GM12878 (cell line): ENCODE measurements at regions not wholly inside any gene's neighbourhood (a gene's known extent, or its start where the extent isn't known, plus 50 kb on each side); places are given as distances from the start of the nearest gene placed in this dataset.

Experiments
- ATAC-seq: fragments of 200-7000 bp; cut with Tn5 transposase; 3 replicates; pipeline ENCODE4 v1.9.1; 2020; ENCODE audit warnings: mild to moderate bottlenecking, moderate library complexity
- BruUV-seq: library from RNA; stranded (reverse); fragments of 400-500 nt; replicated peaks from 2 replicates; lab custom pipeline; 2021; lab: Mats Ljungman, UMichigan
- CTCF ChIA-PET: fragments of 300-600 bp; sonication (Branson Sonifier 250); formaldehyde crosslinking; extraction: SDS; loops from one replicate; lab custom pipeline; 2021; ENCODE audit warnings: inconsistent platforms; lab: Yijun Ruan, JAX
- POLR2A ChIA-PET: fragments of 350-600 bp; formaldehyde crosslinking; extraction: SDS; loops from one replicate; lab custom pipeline; 2021; ENCODE audit warnings: inconsistent platforms; lab: Charles Lee
- RAD21 ChIA-PET: fragments of 300-600 bp; sonication (Branson Sonifier 250); formaldehyde crosslinking; loops from one replicate; lab custom pipeline; 2023; ENCODE audit warnings: antibody characterized with exemption; ENCODE audit not compliant: unreplicated experiment; lab: Charles Lee
- SMC1A ChIA-PET: fragments of 300-600 bp; sonication (Branson Sonifier 250); formaldehyde crosslinking; loops from one replicate; lab custom pipeline; 2023; ENCODE audit not compliant: unreplicated experiment, uncharacterized antibody; lab: Charles Lee
- DNase-seq: peaks from one replicate; pipeline ENCODE4 v3.0.0-alpha.2; 2011; ENCODE audit warnings: low read depth, low spot score
- FAIRE-seq: peaks from 3 replicates; lab custom pipeline; 2011; peaks lifted over from hg19 to GRCh38; lab: Jason Lieb, UNC
- H2AFZ ChIP-seq: 2 replicates; pipeline ENCODE4 v1.6.0; 2011; ENCODE audit warnings: low read depth, low read length, control low read depth; ENCODE audit not compliant: control insufficient read depth
- H3K27ac ChIP-seq: 2 replicates; pipeline ENCODE4 v1.5.1; 2011; ENCODE audit warnings: control low read depth; ENCODE audit not compliant: control insufficient read depth, insufficient read depth
- H3K27me3 ChIP-seq, 2 experiments: replicated peaks in 1 of 2; 2 replicates each; pipeline versions ENCODE4 v1.6.0 to v1.6.1; 2011; ENCODE audit warnings: low read length in 1 of 2; ENCODE audit not compliant: control insufficient read depth in 2 of 2, insufficient read depth in 2 of 2
- H3K36me3 ChIP-seq, 2 experiments: 2 replicates each; pipeline ENCODE4 v1.5.1; 2011; ENCODE audit warnings: low read length in 1 of 2; ENCODE audit not compliant: control insufficient read depth in 2 of 2, insufficient read depth in 2 of 2
- H3K4me1 ChIP-seq: 2 replicates; pipeline ENCODE4 v1.6.1; 2011; ENCODE audit warnings: mild to moderate bottlenecking, low read length, moderate library complexity, mixed read lengths; ENCODE audit not compliant: control insufficient read depth, insufficient read depth
- H3K4me2 ChIP-seq: 2 replicates; pipeline ENCODE4 v1.6.0; 2011; ENCODE audit warnings: control low read depth; ENCODE audit not compliant: control insufficient read depth, insufficient read depth
- H3K4me3 ChIP-seq: fragments of 200-600 bp; sonication (generic); 2 replicates; pipeline ENCODE4 v1.5.1; 2016
- H3K79me2 ChIP-seq: 2 replicates; pipeline ENCODE4 v1.6.0; 2011; ENCODE audit warnings: low read length; ENCODE audit not compliant: control insufficient read depth, insufficient read depth
- H3K9ac ChIP-seq: 2 replicates; pipeline ENCODE4 v1.8.0; 2011; ENCODE audit warnings: low read length, control low read depth, mixed read lengths; ENCODE audit not compliant: control insufficient read depth, insufficient read depth
- H3K9me3 ChIP-seq: replicated peaks from 3 replicates; pipeline ENCODE4 v1.5.1; 2011; ENCODE audit warnings: mild to moderate bottlenecking, low read length; ENCODE audit not compliant: control insufficient read depth, insufficient read depth
- H4K20me1 ChIP-seq: 2 replicates; pipeline ENCODE4 v1.6.0; 2011; ENCODE audit not compliant: control insufficient read depth, insufficient read depth
- CBX3 ChIP-seq: fragments of 200-600 bp; sonication (generic); IDR thresholded peaks from 2 replicates; pipeline ENCODE4 v1.6.1; 2016; ENCODE audit warnings: low read depth, borderline replicate concordance
- CBX5 ChIP-seq: sonication (generic); IDR thresholded peaks from 2 replicates; pipeline ENCODE4 v1.6.1; 2016; ENCODE audit warnings: low read depth, moderate library complexity, mild to moderate bottlenecking, inconsistent platforms
- E4F1 ChIP-seq: fragments of 450-650 bp; IDR thresholded peaks from 2 replicates; pipeline ENCODE4 v1.6.1; 2018; ENCODE audit warnings: borderline replicate concordance, mild to moderate bottlenecking; ENCODE audit not compliant: partially characterized antibody
- ETV6 ChIP-seq, 2 experiments: fragments of 450-650 bp in 1 of 2; IDR thresholded peaks in 1 of 2; conservative IDR thresholded peaks in 1 of 2; 2 replicates each; pipeline ENCODE4 v1.6.1; 2014; ENCODE audit warnings: antibody characterized with exemption in 1 of 2, borderline replicate concordance in 1 of 2, low read depth in 1 of 2, mild to moderate bottlenecking in 1 of 2, moderate library complexity in 1 of 2
- MYB ChIP-seq: fragments of 150-350 bp; IDR thresholded peaks from 2 replicates; pipeline ENCODE4 v1.6.1; 2014; ENCODE audit warnings: mild to moderate bottlenecking, low read depth, low read length, borderline replicate concordance
- NKRF ChIP-seq: fragments of 450-650 bp; conservative IDR thresholded peaks from 2 replicates; pipeline ENCODE4 v1.6.1; 2017; ENCODE audit warnings: mild to moderate bottlenecking, moderate library complexity
- PAX5 ChIP-seq: IDR thresholded peaks from 2 replicates; pipeline ENCODE4 v1.6.1; 2011; ENCODE audit warnings: low read depth, low read length, borderline replicate concordance
- SMAD1 ChIP-seq: fragments of 450-650 bp; IDR thresholded peaks from 2 replicates; pipeline ENCODE4 v1.6.1; 2018; ENCODE audit warnings: mild to moderate bottlenecking, low read depth; ENCODE audit not compliant: partially characterized antibody
- SP1 ChIP-seq: IDR thresholded peaks from one replicate; pipeline ENCODE4 v1.6.1; 2011; ENCODE audit warnings: low read depth, low read length
- SREBF1 ChIP-seq: IDR thresholded peaks from 2 replicates; pipeline ENCODE4 v1.6.1; 2012; ENCODE audit warnings: mild to moderate bottlenecking, low read length
- ZNF207 ChIP-seq: fragments of 450-650 bp; IDR thresholded peaks from 2 replicates; pipeline ENCODE4 v1.6.1; 2014; ENCODE audit warnings: antibody characterized with exemption, mild to moderate bottlenecking, borderline replicate concordance
- WGBS: methylation state at CpG from one replicate; pipeline ENCODE4 v1.1.6; 2016; ENCODE audit warnings: low lambda C conversion rate; ENCODE audit not compliant: insufficient replicate concordance, insufficient coverage; ENCODE audit errors: missing lambda C conversion rate; 5-methylcytosine and 5-hydroxymethylcytosine counted together
- in situ Hi-C: fragments of 300-500 bp; cut with MboI; formaldehyde crosslinking; loops from 9 replicates; pipeline ENCODE4 v1.14.3; 2018; ENCODE audit warnings: mixed read lengths
- intact Hi-C: fragments of 100-400 bp; cut with micrococcal nuclease; formaldehyde crosslinking; loops from one replicate; pipeline ENCODE4 v1.14.2; 2022; ENCODE audit not compliant: unreplicated experiment

- H3K9me3 ChIP-seq = no peaks in the 10 kb centered on the region
- no peak overlapping the region for H3K4me3 ChIP-seq
- no peaks in the 10 kb centered on the region for H3K27me3 ChIP-seq
- BruUV-seq = no TSS peak
- no peaks in the 10 kb centered on the region for H3K4me1 ChIP-seq
- no peak for ATAC-seq
- 47% methylated on average over 12 of the region's 12 CpGs for WGBS
- H2AFZ ChIP-seq = no peak overlapping the region
- no peaks in the 10 kb centered on the region for H4K20me1 ChIP-seq
- FAIRE-seq = no peak
- TF ChIP-seq SP1 = no peak
- TF ChIP-seq PAX5 = no peak
- TF ChIP-seq ETV6 (conservative IDR thresholded peaks at IDR 0.05 in 1 of 2, IDR thresholded peaks at IDR 0.05 in 1 of 2; ENCODE audit: borderline replicate concordance in 1 of 2, low read depth in 1 of 2) = no peak
- TF ChIP-seq NKRF = no peak
- TF ChIP-seq CBX5 = no peak
- TF ChIP-seq MYB = no peak
- in situ Hi-C loops (no loop called here), intact Hi-C loops (no loop called here)
- H3K9ac ChIP-seq = no peak overlapping the region
- H3K79me2 ChIP-seq = no peaks in the 10 kb centered on the region
- no peaks in the 10 kb centered on the region for H3K36me3 ChIP-seq
- ChIA-PET SMC1A (no interaction called here), RAD21 (no interaction called here), CTCF (no interaction called here), POLR2A (no interaction called here)
- H3K4me2 ChIP-seq = no peak overlapping the region
- no peak for DNase-seq
- H3K27ac ChIP-seq = no peak overlapping the region
Observed at GRCh38 chr2:66305718-66306117, 129.2 kb upstream of the MEIS1 start.

- ChIA-PET RAD21 (no interaction called here), CTCF (no interaction called here), SMC1A (no interaction called here), POLR2A (no interaction called here)
- ATAC-seq (peak; percentile 69), FAIRE-seq (no peak), DNase-seq (no peak)
- Histone ChIP-seq H3K9me3 (no peaks in the 10 kb centered on the region), H3K36me3 (no peaks in the 10 kb centered on the region), H3K27ac (no peak overlapping the region), H3K4me1 (no peaks in the 10 kb centered on the region), H3K79me2 (no peaks in the 10 kb centered on the region), H4K20me1 (no peaks in the 10 kb centered on the region), H3K9ac (no peak overlapping the region), H3K4me3 (no peak overlapping the region), H3K27me3 (no peaks in the 10 kb centered on the region; a peak in 1 of 4 replicates), H3K4me2 (0 out of 2 replicates have a peak overlapping the region, but pooled peaks have one; percentile 17), H2AFZ (no peak overlapping the region)
- in situ Hi-C loops (no loop called here), intact Hi-C loops (no loop called here)
- WGBS = 1% methylated on average over 4 of the region's 4 CpGs
- no TSS peak for BruUV-seq
- TF ChIP-seq SMAD1 = no peak
- TF ChIP-seq SREBF1 = no peak
- no peak for TF ChIP-seq E4F1
- TF ChIP-seq ZNF207 = no peak
- no peak for TF ChIP-seq CBX3
Observed at GRCh38 chr2:66303471-66303870, 131.5 kb upstream of the MEIS1 start.
